GM12873 (cell line): ENCODE measurements at regions not wholly inside any gene's neighbourhood (a gene's known extent, or its start where the extent isn't known, plus 50 kb on each side); places are given as distances from the start of the nearest gene placed in this dataset.

ENCODE experiments used
- TF ChIP-seq, protein P1 (sequence below): IDR thresholded peaks from 2 replicates; pipeline ENCODE4 v1.5.1; 2012; ENCODE audit warnings: low read depth, mild to moderate bottlenecking, moderate library complexity, low read length, control low read depth; ENCODE audit not compliant: insufficient read depth; ENCODE audit errors: missing control alignments

DNA sequence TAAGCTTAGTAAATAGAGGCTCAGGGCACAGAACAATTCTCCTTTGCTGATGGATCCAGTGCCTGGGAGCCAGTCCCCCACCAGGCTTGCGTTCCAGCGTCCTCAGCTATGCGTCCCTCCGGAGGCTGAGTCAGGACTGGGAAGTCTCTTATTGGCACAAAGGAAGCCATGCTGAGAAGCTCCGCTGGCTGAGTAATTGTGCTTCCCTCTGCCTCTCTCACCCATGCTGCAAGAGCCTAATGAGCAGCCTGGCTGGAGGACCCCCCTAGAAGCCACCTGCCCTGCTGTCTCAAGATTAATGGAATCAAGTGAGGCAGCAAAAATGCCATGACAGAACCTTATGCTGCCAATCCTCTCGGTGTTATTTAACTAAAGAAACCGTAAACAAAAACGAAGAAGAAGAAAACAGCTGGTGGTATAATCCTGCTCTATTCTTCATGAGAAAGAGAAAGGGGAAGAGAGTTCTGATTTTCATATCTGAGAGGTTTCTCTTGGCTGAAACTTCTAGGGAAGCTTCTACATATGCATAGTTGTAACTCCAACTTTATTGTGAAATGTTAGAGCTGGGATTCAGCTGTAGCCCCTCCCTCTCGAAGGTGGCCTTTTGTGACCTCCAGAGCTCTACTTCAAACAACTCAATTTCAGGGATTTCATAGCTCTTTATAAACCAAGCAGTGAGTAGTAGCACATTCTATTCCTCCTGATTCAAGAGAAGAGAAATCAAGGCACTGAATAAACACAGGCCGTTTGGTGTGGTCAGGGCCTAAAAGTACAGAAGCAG, 185.4 kb upstream of the SEMA6A start:
- TF ChIP-seq, protein P1, sequence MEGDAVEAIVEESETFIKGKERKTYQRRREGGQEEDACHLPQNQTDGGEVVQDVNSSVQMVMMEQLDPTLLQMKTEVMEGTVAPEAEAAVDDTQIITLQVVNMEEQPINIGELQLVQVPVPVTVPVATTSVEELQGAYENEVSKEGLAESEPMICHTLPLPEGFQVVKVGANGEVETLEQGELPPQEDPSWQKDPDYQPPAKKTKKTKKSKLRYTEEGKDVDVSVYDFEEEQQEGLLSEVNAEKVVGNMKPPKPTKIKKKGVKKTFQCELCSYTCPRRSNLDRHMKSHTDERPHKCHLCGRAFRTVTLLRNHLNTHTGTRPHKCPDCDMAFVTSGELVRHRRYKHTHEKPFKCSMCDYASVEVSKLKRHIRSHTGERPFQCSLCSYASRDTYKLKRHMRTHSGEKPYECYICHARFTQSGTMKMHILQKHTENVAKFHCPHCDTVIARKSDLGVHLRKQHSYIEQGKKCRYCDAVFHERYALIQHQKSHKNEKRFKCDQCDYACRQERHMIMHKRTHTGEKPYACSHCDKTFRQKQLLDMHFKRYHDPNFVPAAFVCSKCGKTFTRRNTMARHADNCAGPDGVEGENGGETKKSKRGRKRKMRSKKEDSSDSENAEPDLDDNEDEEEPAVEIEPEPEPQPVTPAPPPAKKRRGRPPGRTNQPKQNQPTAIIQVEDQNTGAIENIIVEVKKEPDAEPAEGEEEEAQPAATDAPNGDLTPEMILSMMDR: no peak

DNA sequence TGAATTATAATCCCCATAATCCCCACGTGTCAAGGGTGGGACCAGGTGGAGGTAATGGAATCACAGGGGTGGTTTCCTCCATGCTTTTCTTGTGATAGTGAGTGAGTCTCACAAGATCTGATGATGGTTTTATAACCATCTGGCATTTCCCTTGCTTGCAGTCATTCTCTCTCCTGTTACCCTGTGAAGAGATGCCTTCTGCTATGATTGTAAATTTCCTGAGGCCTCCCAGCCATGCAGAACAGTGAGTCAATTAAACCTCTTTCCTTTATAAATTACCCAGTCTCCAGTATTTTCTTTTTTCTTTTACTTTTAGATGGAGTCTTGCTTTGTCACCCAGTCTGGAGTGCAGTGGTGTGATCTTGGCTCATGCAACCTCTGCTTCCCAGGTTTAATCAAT, 182.7 kb upstream of the SEMA6A start:
- TF ChIP-seq, protein P1: no peak

DNA sequence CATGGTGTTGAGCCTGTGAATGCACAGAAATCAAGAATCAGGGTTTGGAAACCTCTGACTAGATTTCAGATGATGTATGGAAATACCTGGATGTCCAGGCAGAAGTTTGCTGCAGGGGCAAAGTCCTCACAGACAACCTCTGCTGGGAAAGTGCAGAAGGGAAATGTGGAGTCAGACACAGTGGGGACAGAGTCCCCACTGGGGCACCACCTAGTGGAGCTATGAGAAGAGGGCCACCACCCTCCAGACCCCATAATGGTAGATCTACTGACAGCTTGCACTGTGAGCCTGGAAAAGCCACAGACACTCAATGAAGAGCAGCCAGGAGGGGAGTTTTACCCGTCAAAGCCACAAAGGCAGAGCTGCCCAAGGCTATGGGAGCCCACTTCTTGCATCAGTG, 181.9 kb upstream of the SEMA6A start:
- TF ChIP-seq, protein P1: peak; percentile 35

DNA sequence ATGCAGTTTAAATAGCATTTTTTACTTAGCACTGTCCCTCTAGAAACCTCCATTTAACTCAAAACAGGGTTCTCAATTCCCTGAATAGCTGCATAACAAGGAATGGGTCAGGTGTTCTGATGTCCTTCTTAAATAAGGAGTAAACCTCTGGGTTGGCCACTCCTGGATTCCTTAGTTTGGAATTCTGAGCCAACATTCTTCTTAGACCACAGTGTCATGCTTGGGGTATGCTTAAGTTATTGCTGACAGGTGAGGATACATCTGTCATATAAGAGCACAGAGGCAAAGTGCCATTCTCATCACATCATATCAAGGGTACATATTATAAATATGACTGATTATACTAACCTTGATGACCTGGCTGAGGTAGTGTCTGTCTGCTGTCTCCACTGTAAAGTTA, 179.9 kb upstream of the SEMA6A start:
- TF ChIP-seq, protein P1: no peak

DNA sequence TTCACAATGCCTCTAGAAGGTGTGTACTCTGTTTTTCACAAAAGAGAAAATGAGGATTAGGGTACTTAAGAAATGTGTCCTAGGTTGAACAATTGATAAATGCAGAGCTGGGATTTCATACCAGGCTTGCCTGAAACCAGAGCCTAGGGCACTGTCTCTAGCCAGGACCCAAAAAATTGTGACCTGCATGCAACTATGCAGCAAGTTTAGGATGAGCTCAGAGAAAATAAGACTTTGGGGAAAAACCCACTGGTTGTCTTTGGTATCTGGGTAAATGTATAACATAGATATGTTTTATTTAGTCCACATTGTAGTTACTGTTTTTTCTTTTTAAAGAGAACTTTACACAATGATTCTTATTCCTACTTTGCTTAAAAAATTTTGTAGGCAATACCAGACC, 177.1 kb upstream of the SEMA6A start:
- TF ChIP-seq, protein P1: no peak

DNA sequence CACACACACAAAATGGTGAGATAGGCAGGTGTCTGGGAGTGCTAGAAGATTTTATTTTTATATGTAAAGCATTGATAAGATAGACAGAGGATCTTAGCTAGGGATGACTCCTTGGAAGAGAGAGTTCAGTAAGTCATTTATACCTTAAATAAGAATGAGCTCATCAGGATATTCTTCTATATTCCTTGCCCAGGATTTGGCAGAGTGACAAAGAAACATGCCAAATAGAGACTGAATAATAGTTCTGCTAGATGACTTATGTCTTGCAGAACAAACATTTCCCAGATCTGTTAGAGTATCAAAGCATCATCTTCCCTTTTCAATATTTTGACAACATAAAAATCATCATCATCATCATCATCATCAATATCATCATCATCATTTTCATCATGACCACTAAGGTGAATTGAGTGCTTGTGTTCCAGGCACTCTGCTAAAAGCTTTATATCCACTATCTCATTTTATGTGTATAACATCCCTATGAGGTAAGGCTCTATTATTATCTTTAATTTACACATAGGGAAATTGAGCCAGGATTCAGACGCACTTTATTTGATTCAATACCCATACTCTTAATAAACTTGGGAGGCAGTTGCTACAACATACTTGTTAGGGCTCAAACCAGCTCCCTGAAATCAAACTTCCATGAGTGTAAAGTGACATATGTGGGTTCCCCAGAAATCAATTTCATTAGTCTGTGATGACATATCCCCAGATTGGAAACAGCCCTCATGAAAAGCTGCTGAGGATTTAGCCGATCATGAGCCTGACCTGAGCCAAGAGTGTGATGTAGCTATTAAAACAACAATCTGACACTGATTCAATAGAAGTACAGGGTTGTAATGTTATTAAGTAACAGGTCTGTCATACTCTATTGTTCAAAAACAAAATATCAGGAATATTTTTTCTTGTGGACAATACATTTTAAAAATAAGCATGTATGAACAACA, 176.3 kb upstream of the SEMA6A start:
- TF ChIP-seq, protein P1: no peak

DNA sequence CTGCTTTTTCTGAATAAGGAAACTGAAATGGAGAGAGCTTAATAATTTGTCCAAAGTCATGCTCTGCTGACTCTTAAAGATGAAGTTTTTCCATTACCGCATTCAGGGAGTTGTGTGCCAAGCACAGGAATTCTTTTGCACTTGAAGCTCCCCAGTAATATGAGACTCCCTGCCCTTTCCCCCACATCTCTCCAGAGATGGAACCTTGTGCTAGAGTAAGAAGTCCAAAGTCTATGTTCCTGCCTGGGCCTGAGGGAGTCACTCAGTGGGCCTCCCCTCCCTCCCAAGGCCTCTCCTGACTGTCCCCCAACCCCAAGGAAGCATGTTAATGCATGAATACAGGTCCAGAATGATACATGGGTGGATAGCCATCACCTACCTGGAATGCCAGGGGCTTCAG, 173.3 kb upstream of the SEMA6A start:
- TF ChIP-seq, protein P1: no peak
